ENCODE measurements at regions not wholly inside any gene's neighbourhood (a gene's known extent, or its start where the extent isn't known, plus 50 kb on each side); places are given as distances from the start of the nearest gene placed in this dataset.

DNA sequence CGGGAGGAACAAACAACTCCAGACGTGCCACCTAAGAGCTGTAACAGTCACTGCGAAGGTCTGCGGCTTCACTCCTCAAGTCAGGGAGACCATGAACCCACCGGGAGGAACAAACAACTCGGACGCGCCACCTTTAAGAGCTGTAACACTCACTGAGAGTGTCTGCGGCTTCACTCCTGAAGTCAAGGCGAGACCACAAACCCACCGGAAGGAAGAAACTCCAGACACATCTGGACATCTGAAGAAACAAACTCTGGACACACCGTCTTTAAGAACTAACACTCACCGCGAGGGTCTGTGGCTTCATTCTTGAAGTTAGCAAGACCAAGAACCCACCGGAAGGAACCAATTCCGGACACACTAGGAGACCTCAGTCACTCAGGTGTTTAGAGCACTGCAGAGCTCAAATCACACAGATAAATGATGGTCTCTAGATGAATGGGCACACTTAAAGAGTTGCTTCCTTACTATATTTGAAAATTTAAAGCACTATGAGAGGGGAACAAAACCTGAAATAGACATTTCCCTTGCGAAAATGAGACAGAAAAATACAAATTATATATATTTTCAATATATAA, 587.7 kb upstream of the ADGRL4 start:
- TF ChIP-seq, protein P1, sequence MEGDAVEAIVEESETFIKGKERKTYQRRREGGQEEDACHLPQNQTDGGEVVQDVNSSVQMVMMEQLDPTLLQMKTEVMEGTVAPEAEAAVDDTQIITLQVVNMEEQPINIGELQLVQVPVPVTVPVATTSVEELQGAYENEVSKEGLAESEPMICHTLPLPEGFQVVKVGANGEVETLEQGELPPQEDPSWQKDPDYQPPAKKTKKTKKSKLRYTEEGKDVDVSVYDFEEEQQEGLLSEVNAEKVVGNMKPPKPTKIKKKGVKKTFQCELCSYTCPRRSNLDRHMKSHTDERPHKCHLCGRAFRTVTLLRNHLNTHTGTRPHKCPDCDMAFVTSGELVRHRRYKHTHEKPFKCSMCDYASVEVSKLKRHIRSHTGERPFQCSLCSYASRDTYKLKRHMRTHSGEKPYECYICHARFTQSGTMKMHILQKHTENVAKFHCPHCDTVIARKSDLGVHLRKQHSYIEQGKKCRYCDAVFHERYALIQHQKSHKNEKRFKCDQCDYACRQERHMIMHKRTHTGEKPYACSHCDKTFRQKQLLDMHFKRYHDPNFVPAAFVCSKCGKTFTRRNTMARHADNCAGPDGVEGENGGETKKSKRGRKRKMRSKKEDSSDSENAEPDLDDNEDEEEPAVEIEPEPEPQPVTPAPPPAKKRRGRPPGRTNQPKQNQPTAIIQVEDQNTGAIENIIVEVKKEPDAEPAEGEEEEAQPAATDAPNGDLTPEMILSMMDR (IDR thresholded peaks at IDR 0.05 in 4 of 5, conservative IDR thresholded peaks at IDR 0.05 in 1 of 5), result no peak
- no peak for TF ChIP-seq POLR2A (IDR thresholded peaks at IDR 0.05)
